ENCODE measurements at regions not wholly inside any gene's neighbourhood (a gene's known extent, or its start where the extent isn't known, plus 50 kb on each side); places are given as distances from the start of the nearest gene placed in this dataset.

DNA sequence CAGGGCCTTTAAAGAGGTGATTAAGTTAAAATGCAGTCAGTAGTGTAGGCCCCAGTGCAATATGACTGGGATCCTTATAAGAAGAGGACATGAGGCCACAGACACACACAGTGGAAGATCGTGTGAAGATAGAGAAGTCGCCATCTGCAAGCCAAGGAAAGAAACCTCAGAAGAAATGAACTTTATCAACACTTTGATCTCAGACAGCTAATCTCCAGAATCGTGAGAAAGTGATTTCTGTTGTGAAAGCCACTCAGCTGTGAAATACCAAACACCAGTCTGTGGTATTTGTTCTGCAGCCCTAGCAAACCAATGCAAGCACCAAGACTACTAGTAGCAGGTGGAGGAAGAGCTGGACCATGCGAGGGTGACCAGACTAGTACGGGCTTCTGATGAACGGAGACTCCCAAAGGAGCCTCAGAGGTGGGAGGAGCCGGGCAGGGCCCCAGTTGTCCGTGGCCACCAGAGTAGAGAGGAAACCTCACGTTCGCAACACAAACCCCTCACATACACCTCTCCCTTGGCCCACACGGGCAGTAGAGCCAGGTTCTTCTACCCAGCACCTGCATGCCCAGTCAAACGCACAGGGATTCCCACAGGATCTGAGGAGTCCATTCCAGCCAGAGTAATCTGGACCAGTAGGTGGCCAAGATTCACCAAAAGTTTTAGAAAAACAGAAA, 243.0 kb downstream of the TTC8 start:
- no peak for TF ChIP-seq FOS (IDR thresholded peaks at IDR 0.05; ENCODE audit: borderline replicate concordance, insufficient read depth, low read length)
- no peak for TF ChIP-seq POLR2A (IDR thresholded peaks at IDR 0.05; ENCODE audit: low read depth, low read length)
- TF ChIP-seq MYC (IDR thresholded peaks at IDR 0.05; ENCODE audit: low read depth, low read length): no peak
- TF ChIP-seq GATA2 (IDR thresholded peaks at IDR 0.05; ENCODE audit: insufficient read depth, insufficient read length, low read depth, low read length): no peak
- no peak for TF ChIP-seq MAX (IDR thresholded peaks at IDR 0.05; ENCODE audit: insufficient read depth, insufficient read length)
- no peak for TF ChIP-seq EZH2 (IDR thresholded peaks at IDR 0.05; ENCODE audit: borderline replicate concordance, low read depth, low read length, severe bottlenecking)
- TF ChIP-seq, protein P1, sequence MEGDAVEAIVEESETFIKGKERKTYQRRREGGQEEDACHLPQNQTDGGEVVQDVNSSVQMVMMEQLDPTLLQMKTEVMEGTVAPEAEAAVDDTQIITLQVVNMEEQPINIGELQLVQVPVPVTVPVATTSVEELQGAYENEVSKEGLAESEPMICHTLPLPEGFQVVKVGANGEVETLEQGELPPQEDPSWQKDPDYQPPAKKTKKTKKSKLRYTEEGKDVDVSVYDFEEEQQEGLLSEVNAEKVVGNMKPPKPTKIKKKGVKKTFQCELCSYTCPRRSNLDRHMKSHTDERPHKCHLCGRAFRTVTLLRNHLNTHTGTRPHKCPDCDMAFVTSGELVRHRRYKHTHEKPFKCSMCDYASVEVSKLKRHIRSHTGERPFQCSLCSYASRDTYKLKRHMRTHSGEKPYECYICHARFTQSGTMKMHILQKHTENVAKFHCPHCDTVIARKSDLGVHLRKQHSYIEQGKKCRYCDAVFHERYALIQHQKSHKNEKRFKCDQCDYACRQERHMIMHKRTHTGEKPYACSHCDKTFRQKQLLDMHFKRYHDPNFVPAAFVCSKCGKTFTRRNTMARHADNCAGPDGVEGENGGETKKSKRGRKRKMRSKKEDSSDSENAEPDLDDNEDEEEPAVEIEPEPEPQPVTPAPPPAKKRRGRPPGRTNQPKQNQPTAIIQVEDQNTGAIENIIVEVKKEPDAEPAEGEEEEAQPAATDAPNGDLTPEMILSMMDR (IDR thresholded peaks at IDR 0.05; ENCODE audit: extremely low read depth in 1 of 2, insufficient read depth in 1 of 2, low read depth in 1 of 2, low read length in 2 of 2): no peak
- no peak for TF ChIP-seq POLR2AphosphoS5 (IDR thresholded peaks at IDR 0.05; ENCODE audit: insufficient read depth, low read depth, low read length)
- TF ChIP-seq JUN (IDR thresholded peaks at IDR 0.05; ENCODE audit: borderline replicate concordance, insufficient read depth, insufficient read length, low read depth): no peak
- BruUV-seq (replicated peaks): no TSS peak
- H3K27ac ChIP-seq (ENCODE audit: insufficient read depth, low read depth, low read length): no peak overlapping the region
- no peaks in the 10 kb centered on the region for H3K9me1 ChIP-seq (replicated peaks; ENCODE audit: control insufficient read depth, extremely low read depth, insufficient read depth, low read length)
- no peaks in the 10 kb centered on the region for H3K27me3 ChIP-seq (ENCODE audit: control insufficient read depth in 2 of 2, insufficient read depth in 2 of 2, low read length in 2 of 2)
- H3K36me3 ChIP-seq (ENCODE audit: control insufficient read depth in 2 of 2, extremely low read depth in 1 of 2, insufficient read depth in 2 of 2, low read length in 2 of 2): no peaks in the 10 kb centered on the region
- dilution Hi-C loops (cut with MboI; ENCODE audit: extremely low pct_ligation_motif_present, low sequenced_read_pairs): no loop called here
- no peaks in the 10 kb centered on the region for H4K20me1 ChIP-seq (replicated peaks; ENCODE audit: control insufficient read depth, extremely low read depth, insufficient read depth, low read length)
- no peak for DNase-seq (ENCODE audit: low read depth, low spot score)
- H3K79me2 ChIP-seq (ENCODE audit: control insufficient read depth, insufficient read depth, low read length): no peaks in the 10 kb centered on the region
- H2AFZ ChIP-seq (ENCODE audit: low read depth, low read length): no peak overlapping the region
- no peak overlapping the region for H3K4me3 ChIP-seq (replicated peaks in 1 of 3; ENCODE audit: insufficient read depth in 1 of 3, low read depth in 1 of 3, low read length in 3 of 3)
- POLR2A ChIA-PET: no interaction called here
- CTCF ChIA-PET: no interaction called here
- no peak overlapping the region for H3K9ac ChIP-seq (replicated peaks; ENCODE audit: extremely low read depth, insufficient read depth, low read length)
- no peaks in the 10 kb centered on the region for H3K4me1 ChIP-seq (ENCODE audit: control insufficient read depth, extremely low read depth, insufficient read depth, low read length)
- intact Hi-C loops (cut with micrococcal nuclease): no loop called here
- H3K4me2 ChIP-seq (ENCODE audit: insufficient read depth, low read length): no peak overlapping the region
- H3K9me3 ChIP-seq (replicated peaks; ENCODE audit: control insufficient read depth, insufficient read depth, low read length): no peaks in the 10 kb centered on the region
- FAIRE-seq: no peak

All from endothelial cell of umbilical vein (primary cell).